Common myeloid progenitor, CD34-positive (primary cell): ENCODE measurements at regions not wholly inside any gene's neighbourhood (a gene's known extent, or its start where the extent isn't known, plus 50 kb on each side); places are given as distances from the start of the nearest gene placed in this dataset.

Experiments
- CTCF ChIA-PET: fragments of 350-600 bp; sonication (Branson Sonifier 250); formaldehyde crosslinking; loops from one replicate; lab custom pipeline; 2021; ENCODE audit warnings: antibody characterized with exemption; lab: Charles Lee
- POLR2A ChIA-PET: fragments of 350-600 bp; sonication (Branson Sonifier 250); formaldehyde crosslinking; loops from one replicate; lab custom pipeline; 2021; ENCODE audit warnings: antibody characterized with exemption; lab: Charles Lee
- DNase-seq, 3 donors: peaks; one replicate each; pipeline versions ENCODE4 v3.0.0 to v3.0.0-alpha.2; 2013
- H3K27ac ChIP-seq, 2 experiments: 1 replicate in 1 of 2; 2 replicates in 1 of 2; pipeline ENCODE4 v1.7.0; 2013; ENCODE audit warnings: inconsistent platforms in 2 of 2, low read length in 2 of 2, mild to moderate bottlenecking in 2 of 2, low read depth in 1 of 2, moderate library complexity in 1 of 2; ENCODE audit not compliant: severe bottlenecking in 2 of 2, insufficient read depth in 1 of 2, poor library complexity in 1 of 2
- H3K27me3 ChIP-seq, 5 experiments: replicated peaks in 2 of 5; 1 replicate in 3 of 5; 2 replicates in 2 of 5; pipeline versions ENCODE4 v1.6.1 to v1.7.0; 2013; ENCODE audit warnings: low read length in 4 of 5, mild to moderate bottlenecking in 2 of 5, moderate library complexity in 2 of 5, inconsistent platforms in 1 of 5; ENCODE audit not compliant: insufficient read depth in 5 of 5, control insufficient read depth in 4 of 5
- H3K36me3 ChIP-seq, 4 experiments: 1 replicate in 2 of 4; 2 replicates in 2 of 4; pipeline versions ENCODE4 v1.6.1 to v1.7.0; 2013; ENCODE audit warnings: low read length in 3 of 4, control low read depth in 1 of 4, mild to moderate bottlenecking in 1 of 4; ENCODE audit not compliant: control insufficient read depth in 4 of 4, insufficient read depth in 4 of 4
- H3K4me1 ChIP-seq, 4 experiments: 1 replicate in 3 of 4; 2 replicates in 1 of 4; pipeline versions ENCODE4 v1.6.1 to v1.7.1; 2013; ENCODE audit warnings: low read length in 3 of 4, mild to moderate bottlenecking in 3 of 4, control low read depth in 1 of 4, inconsistent platforms in 1 of 4, moderate library complexity in 1 of 4; ENCODE audit not compliant: control insufficient read depth in 4 of 4, insufficient read depth in 4 of 4; ENCODE audit errors: control extremely low read depth in 1 of 4
- H3K4me3 ChIP-seq, 7 experiments: 1 replicate in 4 of 7; 2 replicates in 3 of 7; pipeline versions ENCODE4 v1.5.1 to v1.7.0; 2013; ENCODE audit warnings: mild to moderate bottlenecking in 7 of 7, low read length in 6 of 7, moderate library complexity in 6 of 7, inconsistent platforms in 2 of 7, low read depth in 2 of 7, control low read depth in 1 of 7; ENCODE audit not compliant: insufficient read depth in 4 of 7, control insufficient read depth in 1 of 7; ENCODE audit errors: extremely low read depth in 1 of 7
- H3K9me3 ChIP-seq, 5 experiments: 1 replicate in 4 of 5; 2 replicates in 1 of 5; pipeline versions ENCODE4 v1.6.1 to v1.7.1; 2013; ENCODE audit warnings: low read length in 4 of 5, mild to moderate bottlenecking in 2 of 5, inconsistent platforms in 1 of 5, low read depth in 1 of 5, moderate library complexity in 1 of 5; ENCODE audit not compliant: control insufficient read depth in 4 of 5, insufficient read depth in 2 of 5; ENCODE audit errors: control extremely low read depth in 1 of 5
- WGBS: methylation state at CpG from one replicate; pipeline ENCODE4 v1.1.5; 2013; ENCODE audit not compliant: insufficient coverage; 5-methylcytosine and 5-hydroxymethylcytosine counted together

DNA sequence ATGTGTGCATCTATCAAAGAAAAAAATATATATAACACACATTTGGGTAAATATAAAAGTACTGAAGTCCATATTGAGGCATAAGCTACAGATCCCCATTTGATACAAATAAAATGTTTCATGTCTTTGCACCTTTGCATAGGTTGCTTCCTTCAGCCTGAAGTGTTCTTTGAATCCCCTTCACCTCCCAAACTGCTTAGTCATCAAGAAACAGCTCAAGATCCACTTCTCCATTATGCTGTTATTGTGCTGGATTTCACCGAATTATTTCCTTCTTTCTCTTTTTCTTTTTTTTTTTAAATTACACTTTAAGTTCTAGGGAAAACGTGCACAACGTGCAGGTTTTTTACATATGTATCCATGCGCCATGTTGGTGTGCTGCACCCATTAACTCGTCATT is 419.1 kb downstream of the ENC1 start:
- ChIA-PET POLR2A (no interaction called here), CTCF (interaction anchor here (1.1 kb wide), 1 partner anchor 10 kb away, joined by 3 read pairs; no protein-coding TSS in a partner anchor)
- H3K36me3 ChIP-seq: no peaks in the 10 kb centered on the region
- no peaks in the 10 kb centered on the region for H3K4me1 ChIP-seq
- H3K27me3 ChIP-seq: no peaks in the 10 kb centered on the region
- no peaks in the 10 kb centered on the region for H3K9me3 ChIP-seq
- WGBS: 57% methylated on average over 5 of the region's 5 CpGs
- no peak overlapping the region for H3K27ac ChIP-seq
- H3K4me3 ChIP-seq: no peak overlapping the region
- peak in 2 of 3 donors; percentile 52 to 54 for DNase-seq

DNA sequence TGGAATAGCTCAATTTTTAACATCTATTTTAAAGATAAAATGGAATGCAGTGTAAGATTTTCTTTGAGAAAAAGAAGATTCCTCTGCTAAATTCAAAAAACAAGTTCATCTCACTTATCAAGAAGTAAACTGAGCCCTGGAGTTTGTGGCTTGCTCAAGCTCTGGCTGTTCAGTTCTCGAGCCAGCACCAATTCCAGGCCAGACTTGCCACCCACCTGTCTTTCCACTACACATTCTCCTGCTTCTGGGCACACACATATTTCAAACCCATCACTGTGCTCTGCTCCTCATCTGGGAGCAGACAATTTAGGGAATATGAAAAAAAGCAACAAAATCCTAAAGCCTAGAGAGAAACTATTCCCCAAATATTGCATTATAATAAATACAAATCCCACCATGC is 424.5 kb downstream of the ENC1 start:
- WGBS: 100% methylated on average over 1 of the region's 1 CpG
- DNase-seq: no peak
- Histone ChIP-seq H3K9me3 (no peaks in the 10 kb centered on the region), H3K36me3 (no peaks in the 10 kb centered on the region), H3K4me1 (no peaks in the 10 kb centered on the region), H3K27ac (no peak overlapping the region), H3K4me3 (no peak overlapping the region), H3K27me3 (peaks cover 0 to 1% (median 0%) of the 10 kb centered on the region in 5 experiments)
- CTCF ChIA-PET: interaction anchor here (1.0 to 1.4 kb wide), 2 partner anchors 9 to 427 kb away, joined by 3 read pairs; no protein-coding TSS in a partner anchor
- POLR2A ChIA-PET: no interaction called here

DNA sequence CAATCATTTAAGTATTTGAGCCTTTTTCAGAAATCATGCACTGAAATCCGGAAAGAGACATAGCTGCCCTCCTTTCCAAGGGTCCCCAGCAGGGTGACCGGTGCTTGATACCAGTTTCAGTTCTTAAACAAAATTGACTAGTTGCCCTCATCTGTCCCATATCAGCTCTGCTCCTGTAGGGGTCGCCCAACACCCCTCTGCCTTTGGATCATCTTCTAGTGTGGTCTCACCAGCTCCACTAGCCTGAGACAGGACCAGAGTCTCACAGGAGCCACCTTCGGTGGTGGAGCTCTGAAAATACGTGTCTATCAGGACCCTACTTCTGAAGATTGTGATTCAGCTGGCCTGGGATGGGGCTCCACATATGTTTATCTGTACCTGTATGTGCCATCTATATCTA is 428.2 kb downstream of the ENC1 start:
- ChIA-PET CTCF (interaction anchor here (0.5 to 3.8 kb wide), 18 partner anchors 10 to 437 kb away, joined by 3 to 37 read pairs (median 4); partner anchors contain the start of gene ENC1), POLR2A (no interaction called here)
- Histone ChIP-seq H3K36me3 (no peaks in the 10 kb centered on the region), H3K4me1 (no peaks in the 10 kb centered on the region), H3K4me3 (no peak overlapping the region), H3K9me3 (no peaks in the 10 kb centered on the region), H3K27me3 (peaks cover 0 to 1% (median 0%) of the 10 kb centered on the region in 5 experiments), H3K27ac (no peak overlapping the region)
- WGBS: 63% methylated on average over 5 of the region's 5 CpGs
- peak; percentile 67 to 82 (median 75) for DNase-seq

DNA sequence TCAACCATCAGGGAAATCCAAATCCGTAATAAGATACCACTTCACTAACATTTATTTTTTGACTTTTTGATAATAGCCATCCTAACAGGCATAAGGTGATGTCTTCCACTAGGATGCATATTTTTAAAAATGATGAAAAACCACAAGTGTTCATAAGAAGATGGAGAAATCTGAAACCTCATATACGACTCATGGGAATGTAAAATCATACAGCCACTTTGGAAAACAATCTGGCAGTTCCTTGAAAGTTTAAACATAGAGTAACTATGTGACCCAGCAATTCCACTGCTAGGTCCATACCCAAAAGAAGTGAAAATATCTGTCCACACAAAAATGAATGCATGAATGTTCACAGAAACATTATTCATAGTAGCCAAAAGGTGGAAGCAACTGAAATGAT is 431.0 kb downstream of the ENC1 start:
- H3K4me3 ChIP-seq: no peak overlapping the region
- H3K36me3 ChIP-seq: no peaks in the 10 kb centered on the region
- no peaks in the 10 kb centered on the region for H3K9me3 ChIP-seq
- ChIA-PET CTCF (no interaction called here), POLR2A (no interaction called here)
- H3K4me1 ChIP-seq: no peaks in the 10 kb centered on the region
- H3K27ac ChIP-seq: no peak overlapping the region
- peaks cover 0 to 2% (median 0%) of the 10 kb centered on the region in 5 experiments for H3K27me3 ChIP-seq
- WGBS: 83% methylated on average over 1 of the region's 2 CpGs
- DNase-seq: no peak

DNA sequence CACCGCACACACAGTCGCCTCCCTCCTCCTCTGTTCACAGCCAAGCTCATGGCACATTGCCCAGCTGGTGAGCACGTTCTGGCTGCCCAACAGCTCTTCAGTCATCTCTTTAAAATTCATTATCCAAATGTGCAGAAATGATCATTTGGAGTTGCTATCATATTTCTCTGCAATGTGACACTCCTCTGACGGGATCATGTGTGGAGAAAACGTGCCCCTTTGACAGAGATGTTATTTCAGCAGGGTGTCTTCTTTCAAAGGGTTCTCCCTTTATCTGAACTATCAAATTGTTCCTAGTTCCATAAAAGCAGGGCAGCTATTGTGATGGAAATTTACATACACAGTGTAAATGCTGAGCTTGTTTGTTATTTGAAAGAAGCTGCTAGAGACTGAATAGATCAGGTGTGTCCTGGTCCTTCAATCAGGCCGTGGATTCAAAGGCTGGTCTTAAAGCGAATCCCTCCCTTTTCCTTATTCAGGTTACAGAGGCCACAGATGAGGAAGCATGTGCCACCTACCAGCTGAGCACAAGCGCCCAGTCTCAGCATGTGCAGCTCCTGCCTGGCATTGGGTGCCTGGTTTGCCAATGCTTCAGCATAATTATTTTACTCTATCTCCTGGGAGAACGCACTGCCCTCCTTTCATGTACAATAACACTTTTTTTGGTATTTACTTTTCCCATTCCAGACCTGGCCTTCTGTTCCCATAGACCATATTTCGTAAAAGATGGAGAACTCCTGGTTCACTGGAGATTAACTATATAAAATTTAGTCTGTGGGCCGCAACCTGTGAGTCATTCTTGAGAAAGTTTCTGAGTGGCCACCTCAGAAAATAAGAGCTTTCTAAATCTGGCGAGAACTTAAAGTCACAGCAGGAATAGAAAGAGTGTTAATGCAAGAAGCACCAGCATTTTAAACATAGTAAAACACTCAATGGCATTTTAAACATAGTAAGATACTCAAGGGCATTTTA is 433.7 kb downstream of the ENC1 start:
- H3K9me3 ChIP-seq: no peaks in the 10 kb centered on the region
- no peak overlapping the region for H3K27ac ChIP-seq
- no peak for DNase-seq
- peaks cover 0 to 2% (median 0%) of the 10 kb centered on the region in 5 experiments for H3K27me3 ChIP-seq
- ChIA-PET POLR2A (no interaction called here), CTCF (interaction anchor here (1.2 to 1.4 kb wide), 2 partner anchors 9 to 436 kb away, joined by 3 to 5 read pairs; no protein-coding TSS in a partner anchor)
- H3K4me1 ChIP-seq: peaks cover 0 to 6% (median 5%) of the 10 kb centered on the region in 4 experiments
- 100% methylated on average over 9 of the region's 12 CpGs for WGBS
- no peaks in the 10 kb centered on the region for H3K36me3 ChIP-seq
- H3K4me3 ChIP-seq: no peak overlapping the region

DNA sequence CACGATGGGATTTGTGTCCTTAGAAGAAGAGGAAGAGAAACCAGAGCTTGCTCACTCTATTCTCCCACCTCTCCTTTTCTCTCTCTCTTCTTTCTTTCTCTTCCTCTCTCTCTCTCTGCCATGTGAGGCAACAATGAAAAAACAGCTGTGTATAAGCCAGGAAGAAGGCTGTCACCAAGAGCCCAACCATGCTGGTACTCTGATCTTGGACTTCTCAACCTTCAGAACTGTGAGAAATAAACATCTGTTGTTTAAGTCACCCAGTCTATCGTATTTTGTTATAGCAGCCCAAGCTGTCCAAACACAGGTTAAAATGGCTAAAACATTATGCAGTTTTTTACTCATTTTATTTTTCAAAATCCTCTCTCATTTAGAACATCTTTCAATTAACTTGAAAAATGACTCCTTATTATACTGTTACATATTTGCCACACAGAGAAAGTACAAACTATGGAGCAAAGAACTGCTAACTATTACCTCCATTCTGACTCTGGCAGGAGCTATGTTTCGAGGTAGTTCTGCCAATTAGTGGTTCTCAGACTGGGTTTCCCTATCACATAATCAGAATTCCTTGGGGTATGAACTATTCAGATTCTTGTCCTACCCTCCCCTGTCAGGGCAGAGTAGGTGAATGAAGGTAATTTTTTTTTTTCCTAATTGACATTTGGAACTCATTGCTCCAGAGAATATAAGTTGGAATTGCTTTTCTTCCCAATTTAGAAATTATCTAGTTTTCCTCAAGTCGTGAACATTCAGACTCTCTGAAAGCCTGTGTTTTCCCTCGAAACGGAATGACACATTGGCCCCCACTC is 434.6 kb downstream of the ENC1 start:
- H3K4me3 ChIP-seq: no peak overlapping the region
- CTCF ChIA-PET: interaction anchor here (1.2 to 1.4 kb wide), 3 partner anchors 10 to 437 kb away, joined by 3 to 5 read pairs (median 3); no protein-coding TSS in a partner anchor
- 98% methylated on average over 4 of the region's 6 CpGs for WGBS

More for the DNA sequence above, 434.6 kb downstream of the ENC1 start:
- POLR2A ChIA-PET: no interaction called here
- Histone ChIP-seq H3K27ac (no peak overlapping the region), H3K36me3 (no peaks in the 10 kb centered on the region), H3K4me1 (peaks cover 0 to 15% (median 10%) of the 10 kb centered on the region in 4 experiments), H3K9me3 (no peaks in the 10 kb centered on the region), H3K27me3 (peaks cover 0 to 2% (median 0%) of the 10 kb centered on the region in 5 experiments)
- no peak for DNase-seq
